DOHH2 (cell line): ENCODE measurements at regions not wholly inside any gene's neighbourhood (a gene's known extent, or its start where the extent isn't known, plus 50 kb on each side); places are given as distances from the start of the nearest gene placed in this dataset.

Experiments
- H3F3A ChIP-seq: fragments of 200-600 bp; sonication (generic), shearing (Covaris generic); 2 replicates; pipeline ENCODE4 v1.6.0; 2016; ENCODE audit warnings: antibody characterized with exemption, mild to moderate bottlenecking; ENCODE audit not compliant: control insufficient read depth, insufficient read depth
- H3K27ac ChIP-seq: fragments of 200-600 bp; sonication (generic); 2 replicates; pipeline ENCODE4 v1.5.1; 2014; ENCODE audit warnings: low read depth, mild to moderate bottlenecking, low read length, moderate library complexity
- H3K27me3 ChIP-seq: fragments of 200-600 bp; sonication (generic); 2 replicates; pipeline ENCODE4 v1.6.1; 2014; ENCODE audit warnings: mild to moderate bottlenecking, low read length, mixed read lengths; ENCODE audit not compliant: control insufficient read depth
- H3K36me3 ChIP-seq: fragments of 200-600 bp; sonication (generic); 2 replicates; pipeline ENCODE4 v1.6.1; 2014; ENCODE audit warnings: mild to moderate bottlenecking, low read length, moderate library complexity, mixed read lengths; ENCODE audit not compliant: control insufficient read depth
- H3K4me1 ChIP-seq: fragments of 200-600 bp; sonication (generic); 2 replicates; pipeline ENCODE4 v1.6.1; 2014; ENCODE audit warnings: mild to moderate bottlenecking, low read length, mixed read lengths; ENCODE audit not compliant: control insufficient read depth
- H3K4me2 ChIP-seq: fragments of 200-600 bp; sonication (generic); 2 replicates; pipeline ENCODE4 v1.6.0; 2014; ENCODE audit warnings: mild to moderate bottlenecking, low read length, moderate library complexity
- H3K4me3 ChIP-seq: fragments of 200-600 bp; sonication (generic); 2 replicates; pipeline ENCODE4 v1.5.1; 2014; ENCODE audit warnings: mild to moderate bottlenecking, low read length, mixed read lengths
- H3K79me2 ChIP-seq: fragments of 200-600 bp; sonication (generic); 2 replicates; pipeline ENCODE4 v1.6.1; 2014; ENCODE audit warnings: mild to moderate bottlenecking, low read length, mixed read lengths; ENCODE audit not compliant: control insufficient read depth
- H3K9me2 ChIP-seq: fragments of 200-600 bp; sonication (generic); replicated peaks from 2 replicates; pipeline ENCODE4 v1.6.1; 2014; ENCODE audit warnings: mild to moderate bottlenecking, low read length, mixed read lengths; ENCODE audit not compliant: control insufficient read depth
- H3K9me3 ChIP-seq: fragments of 200-600 bp; sonication (generic); 2 replicates; pipeline ENCODE4 v1.6.1; 2014; ENCODE audit warnings: antibody characterized with exemption, low read length, mixed read lengths; ENCODE audit not compliant: control insufficient read depth, insufficient read depth
- H4K20me1 ChIP-seq: fragments of 200-600 bp; sonication (generic); 2 replicates; pipeline ENCODE4 v1.6.0; 2014; ENCODE audit warnings: low read depth, mild to moderate bottlenecking, antibody characterized with exemption, low read length, moderate library complexity; ENCODE audit not compliant: control insufficient read depth, insufficient read depth
- EZH2phosphoT487 ChIP-seq: fragments of 200-600 bp; sonication (generic); IDR thresholded peaks from 2 replicates; pipeline ENCODE4 v1.6.1; 2017; ENCODE audit warnings: borderline replicate concordance, mild to moderate bottlenecking, antibody characterized with exemption, low read length, moderate library complexity, mixed read lengths
- TF ChIP-seq, protein P1 (sequence below): fragments of 200-600 bp; sonication (generic); IDR thresholded peaks from one replicate; pipeline ENCODE4 v1.5.1; 2014; ENCODE audit warnings: antibody characterized with exemption, mild to moderate bottlenecking, low read depth, low read length; ENCODE audit not compliant: poor library complexity, severe bottlenecking

DNA sequence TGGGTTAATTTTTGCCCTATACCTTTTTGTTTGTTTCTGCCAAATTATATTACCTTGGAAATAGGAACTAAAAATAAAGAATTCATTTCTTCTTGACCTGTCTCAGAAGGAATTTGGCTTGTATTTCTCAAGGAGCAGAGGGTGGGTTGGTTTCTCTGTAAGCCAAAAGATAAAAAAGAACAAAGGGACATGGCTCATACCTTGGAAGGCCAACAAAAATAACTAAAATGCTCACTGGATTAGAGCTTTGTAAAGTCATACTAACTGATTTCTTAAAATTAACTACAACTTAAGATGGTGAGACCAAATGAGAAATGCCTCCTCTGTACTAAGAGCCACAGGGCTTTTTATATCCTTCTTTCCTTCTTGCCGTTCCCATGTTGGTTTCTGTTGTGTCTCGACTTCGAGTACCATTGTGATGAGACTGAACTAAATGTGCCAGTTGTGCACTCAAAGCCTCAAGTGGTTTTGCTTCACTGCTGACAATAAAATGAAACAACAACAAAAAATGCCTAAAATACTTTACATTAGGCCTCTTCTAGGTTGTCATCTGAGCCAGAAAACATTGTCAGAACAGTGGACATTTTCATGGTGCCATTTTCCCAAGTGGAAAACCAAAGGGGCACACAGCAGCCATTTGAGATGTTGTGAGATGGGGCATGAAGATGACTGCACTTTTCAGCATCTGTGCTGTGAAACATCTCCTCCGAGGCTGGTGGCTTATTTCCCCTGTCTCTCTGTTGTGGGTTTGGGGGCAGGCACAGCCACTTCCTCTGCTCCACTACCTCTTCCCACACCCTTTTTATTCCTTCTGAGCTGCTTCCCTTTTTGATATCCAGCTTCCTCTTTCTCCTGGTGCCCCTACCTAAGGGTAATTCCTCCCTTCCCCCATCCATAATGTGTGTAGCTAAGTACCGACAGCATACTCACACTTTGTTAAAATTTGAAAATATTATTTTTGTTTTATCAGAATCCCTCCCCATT lies 51.8 kb upstream of the AGR3 start:
- Histone ChIP-seq H3K4me2 (peak overlapping the region; percentile 48), H3K9me2 (no peaks in the 10 kb centered on the region), H3K4me3 (peak overlapping the region; percentile 7), H3K27me3 (peaks cover 5% of the 10 kb centered on the region; the same call in 1 of the 2 replicates), H3K4me1 (peaks cover 33% of the 10 kb centered on the region), H3K9me3 (no peaks in the 10 kb centered on the region), H3K79me2 (no peaks in the 10 kb centered on the region), H3K36me3 (no peaks in the 10 kb centered on the region), H3F3A (no peaks in the 10 kb centered on the region), H3K27ac (no peak overlapping the region), H4K20me1 (no peaks in the 10 kb centered on the region)
- TF ChIP-seq, protein P1, sequence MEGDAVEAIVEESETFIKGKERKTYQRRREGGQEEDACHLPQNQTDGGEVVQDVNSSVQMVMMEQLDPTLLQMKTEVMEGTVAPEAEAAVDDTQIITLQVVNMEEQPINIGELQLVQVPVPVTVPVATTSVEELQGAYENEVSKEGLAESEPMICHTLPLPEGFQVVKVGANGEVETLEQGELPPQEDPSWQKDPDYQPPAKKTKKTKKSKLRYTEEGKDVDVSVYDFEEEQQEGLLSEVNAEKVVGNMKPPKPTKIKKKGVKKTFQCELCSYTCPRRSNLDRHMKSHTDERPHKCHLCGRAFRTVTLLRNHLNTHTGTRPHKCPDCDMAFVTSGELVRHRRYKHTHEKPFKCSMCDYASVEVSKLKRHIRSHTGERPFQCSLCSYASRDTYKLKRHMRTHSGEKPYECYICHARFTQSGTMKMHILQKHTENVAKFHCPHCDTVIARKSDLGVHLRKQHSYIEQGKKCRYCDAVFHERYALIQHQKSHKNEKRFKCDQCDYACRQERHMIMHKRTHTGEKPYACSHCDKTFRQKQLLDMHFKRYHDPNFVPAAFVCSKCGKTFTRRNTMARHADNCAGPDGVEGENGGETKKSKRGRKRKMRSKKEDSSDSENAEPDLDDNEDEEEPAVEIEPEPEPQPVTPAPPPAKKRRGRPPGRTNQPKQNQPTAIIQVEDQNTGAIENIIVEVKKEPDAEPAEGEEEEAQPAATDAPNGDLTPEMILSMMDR: no peak
- TF ChIP-seq EZH2phosphoT487: no peak

DNA sequence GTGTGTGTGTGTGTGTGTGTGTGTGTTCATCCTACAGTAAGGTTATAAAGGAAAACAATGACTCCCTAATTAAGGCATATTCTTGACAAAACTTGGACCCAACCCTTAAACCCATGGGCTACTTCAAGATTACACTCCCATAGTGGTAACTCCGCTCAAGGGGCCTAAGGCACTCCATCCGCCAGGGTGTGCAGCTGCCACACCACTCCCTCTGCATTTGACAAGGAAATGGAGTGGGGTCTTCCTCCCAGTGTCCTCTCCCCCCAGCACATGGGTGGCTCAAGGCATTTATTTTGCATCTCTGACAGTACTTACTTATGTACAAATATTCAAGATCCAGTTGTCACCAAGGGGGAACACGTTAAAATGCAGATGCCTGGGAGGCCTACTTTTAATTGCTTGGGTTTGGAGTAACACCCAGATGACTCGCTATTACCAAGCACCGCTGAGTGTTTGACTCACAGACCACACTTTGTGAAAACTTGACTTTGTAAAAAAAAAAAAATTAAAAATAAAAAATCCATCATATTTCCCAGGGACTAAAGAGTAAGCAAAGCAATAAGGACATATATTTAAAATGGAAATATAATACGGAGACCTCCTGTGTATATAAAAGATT lies 53.0 kb upstream of the AGR3 start:
- TF ChIP-seq EZH2phosphoT487: no peak
- TF ChIP-seq, protein P1: no peak
- Histone ChIP-seq H3K4me2 (no peak overlapping the region), H3K9me2 (no peaks in the 10 kb centered on the region), H3K27me3 (peaks cover 13% of the 10 kb centered on the region), H3F3A (no peaks in the 10 kb centered on the region), H3K27ac (no peak overlapping the region), H3K4me3 (no peak overlapping the region), H3K36me3 (no peaks in the 10 kb centered on the region), H4K20me1 (no peaks in the 10 kb centered on the region), H3K4me1 (peaks cover 21% of the 10 kb centered on the region), H3K9me3 (no peaks in the 10 kb centered on the region), H3K79me2 (no peaks in the 10 kb centered on the region)

DNA sequence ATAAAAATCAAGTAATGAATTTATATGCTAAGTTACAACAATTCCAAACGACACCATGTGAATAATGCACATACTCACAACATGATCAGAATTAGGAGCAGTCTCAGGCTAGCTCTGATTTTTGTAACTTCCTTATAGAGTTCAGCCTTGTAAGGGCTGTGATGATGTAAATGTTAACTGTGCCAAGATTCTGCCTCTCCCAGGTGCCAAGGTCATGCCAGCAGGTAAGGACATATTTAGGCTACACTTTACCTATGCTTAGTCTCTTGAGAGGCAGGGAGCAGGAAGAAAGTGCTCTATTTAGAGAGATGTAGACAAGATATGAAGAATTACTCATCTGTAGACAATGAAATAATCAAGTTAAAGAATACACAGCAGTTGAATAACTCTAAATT lies 53.6 kb upstream of the AGR3 start:
- Histone ChIP-seq H3K36me3 (no peaks in the 10 kb centered on the region), H3K27ac (no peak overlapping the region), H3K4me3 (no peak overlapping the region), H3K27me3 (peaks cover 13% of the 10 kb centered on the region), H3K4me2 (no peak overlapping the region), H3K79me2 (no peaks in the 10 kb centered on the region), H3F3A (no peaks in the 10 kb centered on the region), H3K9me3 (no peaks in the 10 kb centered on the region), H3K9me2 (no peaks in the 10 kb centered on the region), H3K4me1 (peaks cover 16% of the 10 kb centered on the region), H4K20me1 (no peaks in the 10 kb centered on the region)
- TF ChIP-seq, protein P1: no peak
- TF ChIP-seq EZH2phosphoT487: no peak
